SK-N-SH (cell line): ENCODE measurements at regions not wholly inside any gene's neighbourhood (a gene's known extent, or its start where the extent isn't known, plus 50 kb on each side); places are given as distances from the start of the nearest gene placed in this dataset.

Experiments used
- CTCF ChIA-PET: fragments of 300-600, 350-600 bp; formaldehyde crosslinking; extraction: SDS; loops from one replicate; lab custom pipeline; 2021; lab: Yijun Ruan, JAX
- POLR2A ChIA-PET: fragments of 350-600 bp; sonication (Branson Sonifier 250); formaldehyde crosslinking; extraction: SDS; loops from one replicate; lab custom pipeline; 2020; ENCODE audit warnings: antibody characterized with exemption, inconsistent platforms; lab: Yijun Ruan, JAX
- DNase-seq: peaks from one replicate; pipeline ENCODE4 v3.0.0; 2012
- H2AFZ ChIP-seq: fragments of 200-600 bp; sonication (generic); 2 replicates; pipeline ENCODE4 v1.8.1; 2016; ENCODE audit warnings: antibody characterized with exemption, mild to moderate bottlenecking, low read depth
- H3F3A ChIP-seq: fragments of 200-600 bp; sonication (generic); replicated peaks from 2 replicates; pipeline ENCODE3; 2016; ENCODE audit warnings: antibody characterized with exemption, mild to moderate bottlenecking; ENCODE audit not compliant: insufficient read depth
- H3K27ac ChIP-seq, 2 experiments: fragments of 200-500 bp in 1 of 2; fragments of 200-600 bp in 1 of 2; sonication (Bioruptor generic) in 1 of 2; sonication (generic), shearing (Covaris generic) in 1 of 2; 2 replicates each; pipeline versions ENCODE4 v1.5.1 to v1.6.1; 2014 to 2016; ENCODE audit warnings: low read depth in 2 of 2, inconsistent platforms in 1 of 2, low read length in 1 of 2, mild to moderate bottlenecking in 1 of 2, mixed read lengths in 1 of 2
- H3K27me3 ChIP-seq: fragments of 200-600 bp; sonication (generic), shearing (Covaris generic); 2 replicates; pipeline ENCODE4 v1.6.1; 2016; ENCODE audit warnings: mixed run types; ENCODE audit not compliant: insufficient read depth
- H3K36me3 ChIP-seq, 2 experiments: fragments of 200-500 bp in 1 of 2; fragments of 200-600 bp in 1 of 2; sonication (Bioruptor generic) in 1 of 2; sonication (generic) in 1 of 2; replicated peaks in 1 of 2; 2 replicates each; pipeline versions ENCODE3 to v1.5.1; 2014 to 2016; ENCODE audit warnings: low read length in 1 of 2, mild to moderate bottlenecking in 1 of 2; ENCODE audit not compliant: insufficient read depth in 2 of 2, control insufficient read depth in 1 of 2
- H3K4me1 ChIP-seq, 2 experiments: fragments of 200-500 bp in 1 of 2; fragments of 200-600 bp in 1 of 2; sonication (Bioruptor generic) in 1 of 2; sonication (generic), shearing (Covaris generic) in 1 of 2; 2 replicates each; pipeline versions ENCODE4 v1.5.1 to v1.6.1; 2014 to 2016; ENCODE audit warnings: low read depth in 1 of 2, low read length in 1 of 2, mixed run types in 1 of 2; ENCODE audit not compliant: insufficient read depth in 2 of 2, control insufficient read depth in 1 of 2
- H3K4me2 ChIP-seq: fragments of 200-600 bp; sonication (generic), shearing (Covaris generic); 2 replicates; pipeline ENCODE4 v1.6.1; 2017; ENCODE audit warnings: mixed run types
- H3K4me3 ChIP-seq, 2 experiments: fragments of 200-500 bp in 1 of 2; fragments of 200-600 bp in 1 of 2; sonication (Bioruptor generic) in 1 of 2; sonication (generic), shearing (Covaris generic) in 1 of 2; 2 replicates each; pipeline versions ENCODE4 v1.5.1 to v1.8.1; 2014 to 2016; ENCODE audit warnings: low read depth in 2 of 2, inconsistent platforms in 1 of 2, low read length in 1 of 2, mild to moderate bottlenecking in 1 of 2, mixed read lengths in 1 of 2, moderate library complexity in 1 of 2
- H3K79me2 ChIP-seq: fragments of 200-600 bp; sonication (generic); 2 replicates; pipeline ENCODE4 v1.8.1; 2017; ENCODE audit warnings: mild to moderate bottlenecking; ENCODE audit not compliant: insufficient read depth
- H3K9ac ChIP-seq: fragments of 200-600 bp; sonication (generic); 2 replicates; pipeline ENCODE4 v1.6.1; 2017; ENCODE audit warnings: mixed run types
- H3K9me2 ChIP-seq: fragments of 200-600 bp; sonication (generic); 2 replicates; pipeline ENCODE4 v1.6.1; 2017; ENCODE audit warnings: mixed run types
- H3K9me3 ChIP-seq: fragments of 200-600 bp; sonication (generic); 2 replicates; pipeline ENCODE4 v1.6.1; 2017; ENCODE audit warnings: mixed run types, mild to moderate bottlenecking, moderate library complexity
- H4K20me1 ChIP-seq: fragments of 200-600 bp; sonication (generic); 2 replicates; pipeline ENCODE4 v1.6.1; 2017; ENCODE audit warnings: mild to moderate bottlenecking, mixed run types; ENCODE audit not compliant: insufficient read depth
- CHD2 ChIP-seq: fragments of 150-350 bp; IDR thresholded peaks from 2 replicates; pipeline ENCODE4 v1.6.1; 2018; ENCODE audit warnings: low read length; ENCODE audit not compliant: partially characterized antibody
- ELF1 ChIP-seq: IDR thresholded peaks from 2 replicates; pipeline ENCODE4 v1.4.0; 2012
- FOSL2 ChIP-seq: IDR thresholded peaks from 2 replicates; pipeline ENCODE4 v1.4.0; 2012; ENCODE audit warnings: low read depth, mild to moderate bottlenecking, moderate library complexity, borderline replicate concordance
- FOXM1 ChIP-seq: IDR thresholded peaks from 2 replicates; pipeline ENCODE4 v1.4.0; 2012; ENCODE audit warnings: low read depth, mild to moderate bottlenecking
- IRF3 ChIP-seq: fragments of 150-350 bp; IDR thresholded peaks from 2 replicates; pipeline ENCODE4 v1.6.1; 2016; ENCODE audit warnings: mild to moderate bottlenecking, low read depth, low read length
- JUND ChIP-seq: IDR thresholded peaks from 2 replicates; pipeline ENCODE4 v1.4.0; 2012
- MEF2A ChIP-seq: IDR thresholded peaks from 2 replicates; pipeline ENCODE4 v1.4.0; 2012; ENCODE audit warnings: low read depth, borderline replicate concordance
- NFIC ChIP-seq: IDR thresholded peaks from 2 replicates; pipeline ENCODE4 v1.4.0; 2012; ENCODE audit warnings: borderline replicate concordance
- PBX3 ChIP-seq: IDR thresholded peaks from 2 replicates; pipeline ENCODE4; 2012
- POLR2AphosphoS5 ChIP-seq: IDR thresholded peaks from 2 replicates; pipeline ENCODE4 v1.6.1; 2012; ENCODE audit warnings: low read depth, low read length
- RFX5 ChIP-seq: IDR thresholded peaks from 2 replicates; pipeline ENCODE4 v1.6.1; 2012; ENCODE audit warnings: mild to moderate bottlenecking, improper control_type of control experiment, low read length
- RXRA ChIP-seq: IDR thresholded peaks from 2 replicates; pipeline ENCODE4 v1.4.0; 2012; ENCODE audit warnings: low read depth, mild to moderate bottlenecking, borderline replicate concordance
- SMC3 ChIP-seq: IDR thresholded peaks from 2 replicates; pipeline ENCODE4 v1.6.1; 2012; ENCODE audit warnings: low read depth, low read length, improper control_type of control experiment
- TAF1 ChIP-seq: IDR thresholded peaks from 2 replicates; pipeline ENCODE4 v1.6.1; 2012; ENCODE audit warnings: low read depth, mild to moderate bottlenecking, low read length, moderate library complexity, borderline replicate concordance
- TCF12 ChIP-seq: IDR thresholded peaks from 2 replicates; pipeline ENCODE4 v1.4.0; 2012
- USF1 ChIP-seq: IDR thresholded peaks from 2 replicates; pipeline ENCODE4 v1.4.0; 2012; ENCODE audit warnings: low read depth, borderline replicate concordance
- ZBTB33 ChIP-seq: IDR thresholded peaks from 2 replicates; pipeline ENCODE4 v1.4.0; 2012; ENCODE audit warnings: low read depth, borderline replicate concordance
- WGBS: methylation state at CpG from one replicate; pipeline ENCODE4 v1.1.6; 2017; ENCODE audit warnings: low lambda C conversion rate; 5-methylcytosine and 5-hydroxymethylcytosine counted together

GRCh38 chr13:105972306-105972721, 563.1 kb downstream of the EFNB2 start (continued):
- TF ChIP-seq USF1 (no peak), IRF3 (no peak), ZBTB33 (no peak), NFIC (no peak), PBX3 (no peak), FOSL2 (no peak)
- TF ChIP-seq, all 33 proteins: peak for 0

- H4K20me1 ChIP-seq: no peaks in the 10 kb centered on the region
- no peak for TF ChIP-seq TCF12
- TF ChIP-seq MEF2A: no peak
- TF ChIP-seq POLR2AphosphoS5: no peak
- no peak for TF ChIP-seq CHD2
- TF ChIP-seq RFX5: no peak
- TF ChIP-seq SMC3: no peak
- no peak for TF ChIP-seq TAF1
- no peak for TF ChIP-seq FOXM1
- no peak for TF ChIP-seq JUND
- TF ChIP-seq ZBTB33: no peak
- no peak for TF ChIP-seq RXRA
- no peak for TF ChIP-seq ELF1
- TF ChIP-seq, all 33 proteins: peak for 0
- H3K9me3 ChIP-seq: no peaks in the 10 kb centered on the region
- no peaks in the 10 kb centered on the region for H3K9me2 ChIP-seq
- ChIA-PET CTCF (no interaction called here), POLR2A (no interaction called here)
- no peak for DNase-seq
- H3K4me3 ChIP-seq: no peak overlapping the region
- no peak overlapping the region for H3K9ac ChIP-seq
- H2AFZ ChIP-seq: no peak overlapping the region
- WGBS: 64% methylated on average over 3 of the region's 3 CpGs
- no peak overlapping the region for H3K27ac ChIP-seq
- no peaks in the 10 kb centered on the region for H3F3A ChIP-seq
- no peaks in the 10 kb centered on the region for H3K79me2 ChIP-seq
- H3K4me2 ChIP-seq: no peak overlapping the region
- H3K36me3 ChIP-seq: no peaks in the 10 kb centered on the region
- no peaks in the 10 kb centered on the region for H3K27me3 ChIP-seq
- no peaks in the 10 kb centered on the region for H3K4me1 ChIP-seq
These were observed 563.7 kb downstream of the EFNB2 start for GRCh38 chr13:105971738-105972137.
